ENCODE measurements at regions not wholly inside any gene's neighbourhood (a gene's known extent, or its start where the extent isn't known, plus 50 kb on each side); places are given as distances from the start of the nearest gene placed in this dataset.

DNA sequence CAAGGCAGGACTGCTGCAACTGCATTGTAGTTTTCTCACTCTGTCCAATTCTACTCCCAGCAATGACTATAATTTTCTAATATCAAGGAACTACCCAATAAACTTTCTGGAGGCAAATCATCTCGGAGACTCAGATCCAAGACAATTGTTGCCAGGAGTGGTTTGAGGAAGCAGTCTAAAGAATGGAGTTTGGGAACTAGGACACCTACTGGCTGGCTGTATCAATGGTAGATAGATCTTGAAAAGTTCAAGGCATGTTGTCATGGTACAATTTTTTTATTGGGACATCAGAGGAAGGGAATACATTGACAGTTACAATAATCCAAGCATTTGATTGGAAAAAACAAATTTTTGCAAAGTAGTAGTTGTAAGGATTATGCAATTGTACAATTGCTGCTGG, 648.3 kb upstream of the SLITRK6 start:
- Histone ChIP-seq H3K4me1 (ENCODE audit: low read depth) (no peaks in the 10 kb centered on the region), H3K27me3 (no peaks in the 10 kb centered on the region), H3K27ac (no peak overlapping the region), H3K4me3 (no peak overlapping the region), H3K36me3 (no peaks in the 10 kb centered on the region), H3K9me3 (ENCODE audit: low read depth) (no peaks in the 10 kb centered on the region)
- DNase-seq (ENCODE audit: low read depth in 1 of 2, low spot score in 1 of 2): no peak
- TF ChIP-seq, protein P1, sequence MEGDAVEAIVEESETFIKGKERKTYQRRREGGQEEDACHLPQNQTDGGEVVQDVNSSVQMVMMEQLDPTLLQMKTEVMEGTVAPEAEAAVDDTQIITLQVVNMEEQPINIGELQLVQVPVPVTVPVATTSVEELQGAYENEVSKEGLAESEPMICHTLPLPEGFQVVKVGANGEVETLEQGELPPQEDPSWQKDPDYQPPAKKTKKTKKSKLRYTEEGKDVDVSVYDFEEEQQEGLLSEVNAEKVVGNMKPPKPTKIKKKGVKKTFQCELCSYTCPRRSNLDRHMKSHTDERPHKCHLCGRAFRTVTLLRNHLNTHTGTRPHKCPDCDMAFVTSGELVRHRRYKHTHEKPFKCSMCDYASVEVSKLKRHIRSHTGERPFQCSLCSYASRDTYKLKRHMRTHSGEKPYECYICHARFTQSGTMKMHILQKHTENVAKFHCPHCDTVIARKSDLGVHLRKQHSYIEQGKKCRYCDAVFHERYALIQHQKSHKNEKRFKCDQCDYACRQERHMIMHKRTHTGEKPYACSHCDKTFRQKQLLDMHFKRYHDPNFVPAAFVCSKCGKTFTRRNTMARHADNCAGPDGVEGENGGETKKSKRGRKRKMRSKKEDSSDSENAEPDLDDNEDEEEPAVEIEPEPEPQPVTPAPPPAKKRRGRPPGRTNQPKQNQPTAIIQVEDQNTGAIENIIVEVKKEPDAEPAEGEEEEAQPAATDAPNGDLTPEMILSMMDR (IDR thresholded peaks at IDR 0.05; ENCODE audit: low read depth, low read length): no peak

DNA sequence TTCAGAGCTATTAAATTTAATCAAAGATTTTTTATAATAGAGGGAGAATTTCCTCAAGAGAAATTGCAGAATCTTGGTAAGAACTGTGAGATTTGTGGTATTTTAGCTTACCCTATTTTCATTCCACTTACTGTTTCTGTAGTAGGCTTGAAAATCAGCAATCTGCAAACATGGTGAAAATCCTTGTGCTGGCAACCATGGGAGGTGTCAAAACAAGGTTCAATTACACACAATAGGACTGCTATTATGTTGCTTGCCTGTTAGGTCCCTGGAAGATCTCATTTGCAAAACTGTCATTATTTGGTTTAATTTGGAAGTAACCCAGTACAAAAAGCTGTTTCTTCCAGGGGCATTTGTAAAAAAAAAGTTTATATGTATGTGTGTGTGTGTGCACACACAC, 662.8 kb upstream of the SLITRK6 start:
- Histone ChIP-seq H3K9me3 (ENCODE audit: low read depth) (no peaks in the 10 kb centered on the region), H3K36me3 (no peaks in the 10 kb centered on the region), H3K4me1 (ENCODE audit: low read depth) (no peaks in the 10 kb centered on the region), H3K27ac (no peak overlapping the region), H3K4me3 (no peak overlapping the region), H3K27me3 (no peaks in the 10 kb centered on the region)
- DNase-seq (ENCODE audit: low read depth in 1 of 2, low spot score in 1 of 2): no peak
- TF ChIP-seq, protein P1 (IDR thresholded peaks at IDR 0.05; ENCODE audit: low read depth, low read length): no peak

DNA sequence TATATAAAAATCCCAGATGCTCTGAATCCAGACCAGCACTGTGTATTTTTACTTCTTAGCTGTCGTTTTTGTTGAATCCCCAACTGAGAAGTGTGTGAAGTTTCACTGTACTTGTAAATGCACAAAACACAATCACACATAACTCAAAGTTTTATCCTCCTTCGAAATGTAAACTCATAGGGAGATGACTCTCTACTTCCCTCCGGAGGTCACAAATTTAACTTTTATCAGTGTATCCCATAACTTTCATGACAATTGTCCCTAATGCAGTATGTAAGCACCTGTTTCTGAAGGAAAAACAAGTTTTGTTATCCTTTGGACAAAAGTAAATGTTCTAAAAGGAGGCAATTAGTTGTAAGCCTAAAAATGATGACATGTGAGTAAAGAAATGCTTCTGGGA, 665.0 kb upstream of the SLITRK6 start:
- no peak for DNase-seq (ENCODE audit: low read depth in 1 of 2, low spot score in 1 of 2)
- Histone ChIP-seq H3K27me3 (no peaks in the 10 kb centered on the region), H3K27ac (no peak overlapping the region), H3K9me3 (ENCODE audit: low read depth) (no peaks in the 10 kb centered on the region), H3K36me3 (no peaks in the 10 kb centered on the region), H3K4me1 (ENCODE audit: low read depth) (no peaks in the 10 kb centered on the region), H3K4me3 (no peak overlapping the region)
- TF ChIP-seq, protein P1 (IDR thresholded peaks at IDR 0.05; ENCODE audit: low read depth, low read length): no peak

DNA sequence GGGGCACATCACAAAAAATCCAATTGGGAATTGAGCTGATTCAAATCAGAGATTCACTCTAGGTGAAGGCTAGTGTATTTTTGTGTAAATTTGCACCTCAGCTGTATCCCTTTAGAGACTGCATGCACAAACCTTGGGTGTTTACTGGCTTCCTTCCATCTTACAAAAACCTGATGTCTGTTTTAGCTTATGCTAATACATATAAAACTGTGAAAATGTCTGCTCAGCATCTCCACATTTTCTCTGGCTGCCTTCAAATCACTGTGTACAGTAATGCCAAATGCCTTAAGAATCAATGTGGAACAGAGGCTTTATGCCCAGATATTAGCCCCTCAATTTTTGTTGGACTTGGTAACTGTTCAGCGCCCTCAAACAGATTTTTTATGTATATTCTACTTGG, 675.8 kb upstream of the SLITRK6 start:
- no peaks in the 10 kb centered on the region for H3K9me3 ChIP-seq (ENCODE audit: low read depth)
- no peak overlapping the region for H3K4me3 ChIP-seq
- TF ChIP-seq, protein P1 (IDR thresholded peaks at IDR 0.05; ENCODE audit: low read depth, low read length): no peak
- H3K36me3 ChIP-seq: no peaks in the 10 kb centered on the region
- no peak for DNase-seq (ENCODE audit: low read depth in 1 of 2, low spot score in 1 of 2)
- H3K27ac ChIP-seq: no peak overlapping the region
- H3K4me1 ChIP-seq (ENCODE audit: low read depth): no peaks in the 10 kb centered on the region
- H3K27me3 ChIP-seq: no peaks in the 10 kb centered on the region

GRCh38 chr13:86476656-86477055, 677.4 kb upstream of the SLITRK6 start:
- no peaks in the 10 kb centered on the region for H3K4me1 ChIP-seq (ENCODE audit: low read depth)
- no peaks in the 10 kb centered on the region for H3K9me3 ChIP-seq (ENCODE audit: low read depth)
- TF ChIP-seq, protein P1 (IDR thresholded peaks at IDR 0.05; ENCODE audit: low read depth, low read length): no peak
- no peak overlapping the region for H3K27ac ChIP-seq
- no peak for DNase-seq (ENCODE audit: low read depth in 1 of 2, low spot score in 1 of 2)
- H3K36me3 ChIP-seq: no peaks in the 10 kb centered on the region
- H3K4me3 ChIP-seq: no peak overlapping the region
- H3K27me3 ChIP-seq: no peaks in the 10 kb centered on the region

DNA sequence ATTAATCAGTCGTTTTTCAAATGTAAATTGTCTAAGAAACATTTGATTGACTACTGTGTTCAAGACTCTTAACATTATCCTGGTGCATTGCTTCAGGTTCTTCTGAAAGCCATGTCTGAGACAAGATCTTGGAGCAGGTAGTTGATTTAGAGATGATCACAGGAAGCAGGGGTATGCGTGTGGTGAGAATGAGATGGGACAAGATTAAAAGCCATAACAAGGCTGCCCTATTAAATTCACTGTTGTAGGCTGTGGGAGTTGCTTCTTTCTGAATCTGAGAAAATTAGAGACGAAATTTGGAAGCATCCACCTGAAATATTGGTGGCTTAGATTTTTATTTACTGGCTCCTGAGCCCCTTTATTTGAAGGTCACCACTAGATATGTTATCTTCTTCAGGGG, 687.4 kb upstream of the SLITRK6 start:
- Histone ChIP-seq H3K4me3 (no peak overlapping the region), H3K4me1 (ENCODE audit: low read depth) (no peaks in the 10 kb centered on the region), H3K27ac (no peak overlapping the region), H3K9me3 (ENCODE audit: low read depth) (no peaks in the 10 kb centered on the region), H3K36me3 (no peaks in the 10 kb centered on the region), H3K27me3 (no peaks in the 10 kb centered on the region)
- TF ChIP-seq, protein P1 (IDR thresholded peaks at IDR 0.05; ENCODE audit: low read depth, low read length): no peak
- no peak for DNase-seq (ENCODE audit: low read depth in 1 of 2, low spot score in 1 of 2)

All from cardiac muscle cell (in vitro differentiated cells and primary cell).